GM21786 (cell line): ENCODE measurements at regions not wholly inside any gene's neighbourhood (a gene's known extent, or its start where the extent isn't known, plus 50 kb on each side); places are given as distances from the start of the nearest gene placed in this dataset.
"Not testable (repeated sequence)": the region's sequence is repeated elsewhere in the genome, so short reads cannot be mapped to it uniquely, and the experiment has no call there.

ENCODE experiments used
- ATAC-seq: cut with Tn5 transposase; IDR thresholded peaks from one replicate; pipeline ENCODE4 v1.9.1; 2021; ENCODE audit not compliant: unreplicated experiment

DNA sequence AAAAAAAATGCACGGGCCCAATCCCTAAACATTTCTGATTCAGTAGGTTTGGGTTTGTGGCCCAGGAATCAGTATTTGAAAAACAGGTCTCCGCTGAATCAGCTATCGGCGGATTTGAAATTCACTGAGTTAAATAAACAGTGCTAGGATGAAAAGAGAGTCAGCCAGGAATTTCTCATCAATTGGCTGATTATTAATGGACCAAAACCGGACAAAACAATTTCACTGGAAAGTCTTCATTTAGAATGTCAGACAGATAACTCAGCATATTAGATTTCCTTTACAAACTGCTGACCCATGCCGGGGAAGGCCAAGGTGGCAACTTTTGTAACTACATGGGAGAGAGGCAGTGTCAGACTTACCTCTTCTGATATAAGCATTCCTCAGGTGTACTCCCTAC lies 99.4 kb upstream of the LSM6 start:
- ATAC-seq: no peak

- ATAC-seq: no peak
Measured at GRCh38 chr4:146073517-146073916, 102.0 kb upstream of the LSM6 start.

DNA sequence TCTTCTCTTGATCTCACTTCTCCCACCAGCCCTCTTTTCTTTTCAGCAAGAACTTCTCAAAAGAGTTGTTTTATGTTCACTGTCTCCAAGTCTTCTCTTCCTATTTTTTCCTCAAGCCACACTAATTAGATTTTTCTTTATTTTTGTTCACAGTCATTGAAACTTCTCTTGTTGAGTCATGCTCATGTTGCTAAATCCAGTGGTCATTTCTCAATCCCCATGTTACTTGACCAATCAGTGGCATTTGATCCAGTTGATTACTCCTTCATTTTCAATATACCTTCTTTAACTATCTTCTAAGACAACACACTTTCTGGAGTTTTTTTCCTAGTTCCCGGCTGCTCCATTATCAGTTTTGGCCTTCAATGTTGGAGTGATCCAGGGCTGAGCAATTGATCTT lies 103.1 kb upstream of the LSM6 start:
- ATAC-seq: no peak

DNA sequence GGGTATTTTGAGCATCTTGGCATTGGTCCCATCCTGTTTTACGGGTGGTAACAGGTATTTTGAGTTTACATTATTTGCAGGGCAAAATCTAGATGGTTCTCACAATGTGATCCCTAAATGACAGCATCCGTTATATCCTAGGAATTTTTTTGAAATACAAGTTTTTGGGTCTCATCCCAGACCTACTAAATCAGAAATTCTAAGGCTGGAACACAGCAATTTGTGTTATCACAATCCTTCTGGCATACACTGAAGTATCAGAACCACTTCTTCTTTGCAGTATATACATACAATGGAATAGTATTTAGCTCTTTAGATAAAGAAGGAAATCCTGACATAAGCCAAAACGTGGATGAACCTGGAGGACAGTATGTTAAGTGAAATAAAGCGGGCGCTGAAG lies 104.1 kb upstream of the LSM6 start:
- no peak for ATAC-seq

- peak; percentile 23 for ATAC-seq
Measured at GRCh38 chr4:146063143-146063542, 112.4 kb upstream of the LSM6 start.

DNA sequence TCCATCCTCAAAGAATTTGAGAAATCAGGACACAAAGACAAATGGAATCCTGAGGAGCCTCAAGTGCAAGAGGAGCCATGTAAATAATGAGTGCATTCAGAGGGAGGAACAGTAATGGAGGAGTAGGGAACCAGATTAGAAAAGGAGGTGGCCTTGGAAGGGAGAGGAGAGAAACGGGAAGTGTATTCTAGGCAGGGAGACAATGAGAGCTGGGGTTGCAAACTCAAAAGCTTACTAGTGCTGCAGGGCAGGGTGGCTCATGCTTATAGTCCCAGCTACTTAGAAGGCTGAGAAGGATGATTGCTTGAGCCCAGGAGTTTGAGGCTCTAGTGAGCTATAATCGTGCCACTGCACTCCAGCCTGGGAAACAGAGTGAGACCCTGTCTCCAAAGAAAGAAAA lies 113.2 kb upstream of the LSM6 start:
- ATAC-seq: no peak

DNA sequence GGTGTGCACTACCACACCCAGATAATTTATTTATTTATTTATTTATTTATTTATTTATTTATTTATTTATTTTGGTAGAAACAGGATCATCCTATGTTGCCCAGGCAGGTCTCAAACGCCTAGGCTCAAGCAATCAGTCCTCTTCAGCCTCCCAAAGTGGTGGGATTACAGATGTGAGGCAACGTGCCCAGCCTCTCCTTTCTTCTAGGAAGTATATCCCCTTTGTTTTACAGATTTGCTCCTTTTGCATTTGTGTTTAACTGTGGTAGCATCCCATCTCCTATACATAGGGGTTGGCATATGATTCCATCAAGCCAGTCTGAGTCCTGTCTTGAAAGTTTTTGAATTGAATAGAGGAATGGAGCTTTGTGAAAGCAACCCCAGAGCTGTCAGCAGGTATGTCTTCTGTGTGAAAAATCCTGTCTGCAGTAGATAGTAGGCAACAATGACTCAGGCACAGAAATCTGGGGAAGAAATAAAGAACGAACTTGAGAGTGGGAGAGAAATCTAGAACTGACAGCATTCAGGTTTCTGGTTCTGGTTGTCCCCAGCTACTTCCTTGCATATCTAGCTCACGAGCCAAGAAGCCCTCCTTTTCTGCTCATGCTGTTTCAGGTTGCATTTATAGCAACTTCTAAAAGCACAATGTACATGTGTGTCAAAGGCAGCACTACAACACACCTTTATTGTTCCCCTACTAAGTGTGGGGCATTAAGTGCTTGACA lies 113.7 kb upstream of the LSM6 start:
- no peak for ATAC-seq

DNA sequence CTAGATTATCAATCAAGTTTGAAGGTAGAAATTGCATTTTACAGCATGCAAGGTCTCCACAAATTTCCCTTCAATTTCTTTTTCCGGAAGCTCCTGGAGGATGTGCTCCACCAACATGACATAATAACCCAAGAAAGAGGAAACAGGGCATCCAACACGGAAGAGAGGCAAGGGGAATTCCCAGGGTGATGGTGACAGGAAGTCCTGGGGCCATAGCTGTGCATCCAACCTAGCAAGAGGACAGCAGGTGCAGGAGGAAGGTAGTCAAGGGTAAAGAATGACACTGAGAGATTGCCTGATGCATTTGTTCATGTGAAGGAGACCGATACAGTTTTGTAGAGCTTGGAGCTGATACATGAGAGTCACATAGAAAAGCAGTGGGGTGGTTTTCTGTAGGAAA lies 115.7 kb upstream of the LSM6 start:
- peak; percentile 77 for ATAC-seq

DNA sequence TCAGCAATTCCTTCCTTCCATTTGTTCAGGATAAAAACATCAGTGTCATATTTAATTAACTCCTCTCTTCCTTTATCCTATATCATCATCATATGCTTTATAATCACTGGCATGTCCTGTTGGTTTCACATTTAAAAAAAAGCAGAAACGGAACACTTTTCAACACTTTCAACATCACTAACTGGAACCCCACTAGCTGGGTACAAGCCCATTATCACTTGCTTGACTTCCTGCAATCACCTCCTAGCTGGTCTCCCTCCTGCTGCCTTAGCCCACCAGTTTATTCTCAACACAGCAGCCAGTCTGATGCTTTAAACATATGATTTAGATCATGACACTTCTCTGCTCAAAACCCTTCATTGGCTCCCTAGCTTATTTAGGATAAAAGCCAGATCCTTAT lies 116.4 kb upstream of the LSM6 start:
- ATAC-seq: peak; percentile 42

DNA sequence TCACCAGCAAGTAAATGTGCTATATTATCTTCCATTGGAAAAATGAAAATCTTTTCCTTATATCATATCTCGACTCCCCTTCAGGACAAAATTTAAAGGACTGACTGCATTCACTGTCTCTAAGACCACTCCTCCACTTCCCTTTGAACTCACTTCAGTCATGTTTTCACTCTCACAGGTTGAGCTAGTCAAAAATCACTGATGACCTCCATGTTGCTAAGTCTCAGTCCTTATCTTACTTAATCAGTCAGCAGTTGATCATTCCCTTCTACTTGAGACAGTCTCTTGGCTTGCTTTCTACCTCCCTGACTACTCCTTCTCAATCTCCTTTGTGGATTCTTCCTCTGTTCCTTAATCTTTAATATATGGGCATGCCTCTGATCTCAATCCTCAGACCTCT lies 117.0 kb upstream of the LSM6 start:
- ATAC-seq: no peak

DNA sequence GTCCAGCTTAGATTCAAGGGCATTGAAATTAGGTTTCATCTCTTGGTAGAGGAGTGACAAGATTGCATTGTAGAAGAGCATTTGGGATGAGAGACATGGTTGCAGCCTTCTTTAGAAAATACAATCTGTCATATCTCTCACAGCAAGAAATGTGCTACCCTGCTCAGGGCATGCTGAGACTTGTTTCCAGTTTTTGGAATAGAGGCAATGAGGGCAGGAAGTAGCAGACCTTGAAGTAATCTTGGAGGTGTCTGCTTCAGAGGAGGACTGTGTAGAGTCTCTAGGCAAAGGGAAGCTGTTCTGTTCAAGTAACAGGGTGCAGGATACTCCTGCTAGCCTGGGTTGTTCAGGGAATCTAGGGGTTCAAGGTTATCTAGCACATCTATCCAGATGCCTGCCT lies 116.1 kb upstream of the ZNF827 start:
- ATAC-seq: no peak

DNA sequence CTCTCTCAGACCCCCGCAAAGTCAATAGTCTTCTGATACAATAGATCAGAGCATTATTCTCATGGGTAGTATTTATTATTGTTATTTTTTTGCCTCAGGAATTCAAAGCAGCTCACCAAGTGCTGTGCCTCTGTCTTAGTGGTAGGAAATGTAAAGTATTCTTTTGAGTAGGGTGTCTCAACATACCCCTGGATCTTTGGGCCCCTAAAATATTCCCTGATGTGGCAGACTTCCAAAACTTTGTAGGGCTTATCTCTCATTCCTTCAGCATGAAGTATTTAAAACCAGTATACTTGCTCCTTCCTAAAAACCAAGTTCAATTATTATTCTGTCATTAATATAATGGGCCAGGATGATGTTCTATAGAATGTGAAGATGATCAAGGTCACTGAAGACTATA lies 115.3 kb upstream of the ZNF827 start:
- no peak for ATAC-seq

DNA sequence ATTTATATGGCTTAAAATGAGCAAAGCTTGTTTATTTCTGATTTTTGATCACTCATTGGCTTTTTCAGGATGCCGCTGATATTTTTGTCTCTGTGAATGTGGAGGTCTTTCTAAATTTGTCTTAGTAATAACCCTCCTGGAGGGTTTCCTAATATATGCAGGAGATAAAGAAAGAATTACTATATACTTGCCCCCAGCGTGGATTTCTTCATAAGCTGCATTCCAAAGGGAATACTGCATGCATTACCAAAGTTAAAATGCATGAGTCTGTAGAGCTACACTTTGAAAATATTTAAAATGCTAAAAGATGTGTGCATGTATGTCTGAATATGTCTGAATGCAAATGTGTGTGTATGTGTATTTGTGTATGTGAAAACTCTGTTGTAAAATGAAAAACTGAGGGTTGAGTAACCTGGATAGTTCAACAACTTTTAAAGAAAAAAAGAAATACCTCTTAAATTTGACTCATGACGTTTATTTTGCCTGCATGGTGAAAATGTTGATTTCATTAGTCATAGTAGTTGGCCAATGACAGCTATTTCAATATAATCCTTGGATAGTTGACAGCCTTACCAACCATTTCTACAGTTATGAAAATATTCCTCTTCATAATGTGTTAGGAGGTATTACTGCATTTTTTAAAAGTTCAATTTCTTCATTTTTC lies 113.2 kb upstream of the ZNF827 start:
- ATAC-seq: no peak

GRCh38 chr4:146051223-146051622 lies 112.6 kb upstream of the ZNF827 start:
- ATAC-seq: no peak

- peak; percentile 89 for ATAC-seq
Measured at GRCh38 chr4:146049802-146050201, 111.2 kb upstream of the ZNF827 start.

DNA sequence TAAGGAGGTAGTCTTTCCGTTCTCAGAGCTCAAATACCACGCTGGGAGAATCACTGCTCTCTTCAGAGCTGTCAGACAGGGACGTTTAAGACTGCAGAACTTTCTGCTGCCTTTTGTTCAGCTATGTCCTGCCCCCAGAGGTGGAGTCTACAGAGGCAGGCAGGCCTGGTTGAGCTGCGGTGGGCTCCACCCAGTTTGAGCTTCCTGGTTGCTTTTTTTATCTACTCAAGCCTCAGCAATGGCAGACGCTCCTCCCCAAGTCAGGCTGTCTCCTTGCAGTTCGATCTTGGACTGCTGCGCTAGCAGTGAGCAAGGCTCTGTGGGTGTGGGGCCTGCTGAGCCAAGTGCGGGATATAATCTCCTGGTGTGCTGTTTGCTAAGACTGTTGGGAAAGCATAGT lies 109.1 kb upstream of the ZNF827 start:
- ATAC-seq: not testable (repeated sequence)

DNA sequence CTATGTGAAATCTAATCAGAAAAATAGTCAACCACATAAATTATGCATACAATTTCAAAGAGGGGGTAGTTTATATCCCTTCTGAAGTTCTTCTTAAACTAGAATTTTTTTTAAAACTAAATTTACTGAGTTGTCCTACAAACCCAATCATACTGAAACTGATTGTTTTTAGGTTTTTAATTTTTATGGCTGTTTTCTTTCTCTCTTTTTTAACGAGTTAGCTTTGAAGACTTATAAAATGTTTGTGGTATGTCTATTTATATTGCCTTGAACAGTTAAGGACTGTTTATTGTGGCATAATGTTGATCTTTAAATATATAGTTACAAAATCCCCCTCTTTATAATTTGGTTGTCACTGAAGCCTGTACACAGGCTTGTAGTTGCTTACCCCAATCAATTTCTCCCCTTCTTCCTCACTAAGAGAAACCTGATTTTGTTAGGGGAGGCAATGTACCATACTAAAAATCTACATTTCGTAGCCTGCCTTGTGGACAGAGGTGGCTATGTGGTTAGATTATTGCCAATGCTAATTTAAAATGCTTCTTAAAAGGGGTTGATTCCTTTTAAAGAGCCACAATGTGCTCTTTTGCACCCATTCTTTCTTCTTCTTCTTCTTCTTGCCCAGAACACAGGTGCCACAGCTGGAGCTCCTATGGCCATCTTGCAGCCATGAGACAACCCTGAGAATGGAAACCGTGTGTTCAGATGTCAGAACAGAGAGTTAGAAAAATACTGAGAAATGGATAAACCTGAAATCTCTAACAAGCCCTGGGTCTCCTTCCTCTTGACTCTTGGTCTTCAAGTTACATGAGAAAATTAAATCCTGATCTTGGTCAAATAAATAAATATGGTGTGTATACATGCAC lies 102.7 kb upstream of the ZNF827 start:
- ATAC-seq: no peak

DNA sequence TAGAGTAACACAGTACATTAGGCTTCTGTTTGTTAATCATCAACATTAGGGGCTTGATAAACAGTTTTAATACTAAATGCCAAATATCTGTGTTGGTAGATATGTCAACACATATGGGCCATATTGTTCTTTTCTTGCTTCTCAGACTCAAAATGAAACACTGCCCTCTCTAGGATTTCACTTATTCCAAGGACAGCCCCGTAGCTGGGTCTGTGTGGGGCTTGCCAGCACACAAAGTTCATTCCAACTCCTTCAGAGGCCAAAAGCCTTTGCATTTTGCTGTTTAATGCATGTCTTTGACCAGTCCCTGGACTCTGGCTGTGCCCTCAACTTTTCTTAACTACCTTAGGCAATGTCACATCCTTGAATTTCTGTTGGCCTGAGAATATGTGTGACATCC lies 102.0 kb upstream of the ZNF827 start:
- ATAC-seq: no peak

DNA sequence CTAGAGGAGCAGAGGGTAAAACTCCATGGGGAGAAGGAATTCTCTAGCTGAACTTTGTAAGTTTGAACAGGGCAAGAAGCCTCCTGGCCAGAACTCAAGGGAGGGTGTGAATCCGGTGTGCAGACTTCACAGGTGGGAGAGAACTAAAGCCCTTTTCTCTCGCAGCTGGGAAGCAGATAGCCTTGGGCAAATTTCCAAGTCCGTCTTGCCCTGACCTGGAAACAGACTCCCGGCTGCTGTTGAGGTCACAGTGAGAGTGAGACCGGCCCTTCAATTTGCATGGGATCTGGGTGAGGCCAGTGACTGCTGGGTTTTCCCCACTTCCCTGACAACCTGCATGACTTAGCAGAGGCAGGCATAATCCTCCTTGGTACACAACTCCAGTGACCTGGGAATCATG lies 94.5 kb upstream of the ZNF827 start:
- peak; percentile 29 for ATAC-seq

- ATAC-seq: no peak
Measured at GRCh38 chr4:146032234-146032860, 93.7 kb upstream of the ZNF827 start.

DNA sequence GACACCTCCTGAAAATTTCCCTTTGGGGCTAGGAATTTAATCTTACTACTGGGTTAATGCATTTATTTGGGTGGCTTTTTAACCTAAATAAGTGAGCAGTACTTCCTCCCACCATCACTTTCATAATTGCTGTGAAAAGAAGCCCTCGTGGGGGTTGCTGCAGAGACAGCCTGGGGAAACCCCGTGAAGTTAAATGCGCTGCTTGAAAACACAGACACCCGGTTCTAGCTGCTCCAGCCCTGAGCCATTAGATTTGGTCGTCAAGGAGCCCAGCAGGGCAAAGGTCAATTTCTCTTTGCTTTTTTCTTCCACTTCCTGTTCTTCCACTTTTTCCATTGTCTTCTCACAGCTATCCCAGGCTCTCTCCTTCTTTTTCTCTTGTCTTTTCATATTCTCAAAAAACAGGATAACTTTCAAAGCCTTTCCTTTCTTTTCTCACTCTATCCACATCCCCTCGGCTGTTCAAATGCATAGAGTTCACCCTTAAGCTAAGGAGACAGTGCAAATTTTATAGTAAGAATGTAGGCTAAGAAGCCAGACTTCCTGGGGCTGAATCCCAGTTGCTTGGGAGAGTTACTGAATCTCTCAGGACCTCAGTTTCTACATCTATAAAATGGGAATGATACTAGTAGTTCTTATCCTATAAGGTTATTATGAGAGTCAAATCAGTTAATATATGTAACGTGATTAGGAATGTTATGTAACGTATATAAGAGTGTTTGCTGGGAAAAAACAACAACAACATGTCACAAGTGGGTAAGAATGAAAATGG lies 91.5 kb upstream of the ZNF827 start:
- peak; percentile 60 for ATAC-seq
